ENCODE measurements at regions not wholly inside any gene's neighbourhood (a gene's known extent, or its start where the extent isn't known, plus 50 kb on each side); places are given as distances from the start of the nearest gene placed in this dataset.

GRCh38 chr7:14999331-14999730, 96.8 kb upstream of the DGKB start:
- no peak for TF ChIP-seq POLR2AphosphoS5 (IDR thresholded peaks at IDR 0.05; ENCODE audit: low read depth, low read length)
- no peak for TF ChIP-seq POLR2A (IDR thresholded peaks at IDR 0.05; ENCODE audit: low read depth, low read length)
- TF ChIP-seq PAX5 (IDR thresholded peaks at IDR 0.05; ENCODE audit: insufficient read depth, low read length, severe bottlenecking), result no peak

Measured in GM12891 (cell line).